GDM1 (cell line): ENCODE measurements at regions not wholly inside any gene's neighbourhood (a gene's known extent, or its start where the extent isn't known, plus 50 kb on each side); places are given as distances from the start of the nearest gene placed in this dataset.

Experiments used
- DNase-seq: peaks from one replicate; lab custom pipeline; 2025; lab: John Stamatoyannopoulos, UW

DNA sequence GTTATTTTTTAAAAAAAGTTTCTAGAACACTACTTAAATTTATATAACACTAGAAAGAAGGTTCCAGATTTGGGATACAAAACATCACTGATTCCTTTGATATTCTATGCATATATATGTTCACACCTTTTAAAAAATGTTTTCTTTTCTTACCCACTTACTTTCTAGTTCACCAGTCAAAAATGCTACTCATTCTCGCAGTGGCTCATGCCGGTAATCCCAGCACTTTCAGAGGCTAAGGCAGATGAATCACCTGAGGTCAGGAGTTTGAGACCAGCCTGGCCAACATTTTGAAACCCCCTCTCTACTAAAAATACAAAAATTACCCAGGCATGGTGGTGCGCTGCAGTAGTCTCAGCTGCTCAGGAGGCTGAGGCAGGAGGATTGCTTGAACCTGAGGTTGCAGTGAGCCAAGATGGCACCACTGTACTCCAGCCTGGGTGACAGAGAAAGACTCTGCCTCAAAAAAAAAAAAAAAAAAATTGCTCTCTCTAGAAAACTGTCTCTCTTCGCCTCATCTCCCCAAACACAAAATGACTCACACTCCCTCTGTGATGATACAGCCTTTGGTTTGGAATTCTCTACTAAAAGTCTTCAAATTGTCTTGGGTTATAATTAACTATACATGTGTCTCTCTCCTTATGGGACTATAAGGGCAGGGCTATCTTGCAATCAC is 52.6 kb upstream of the TGFBR2 start:
- DNase-seq = no peak

DNA sequence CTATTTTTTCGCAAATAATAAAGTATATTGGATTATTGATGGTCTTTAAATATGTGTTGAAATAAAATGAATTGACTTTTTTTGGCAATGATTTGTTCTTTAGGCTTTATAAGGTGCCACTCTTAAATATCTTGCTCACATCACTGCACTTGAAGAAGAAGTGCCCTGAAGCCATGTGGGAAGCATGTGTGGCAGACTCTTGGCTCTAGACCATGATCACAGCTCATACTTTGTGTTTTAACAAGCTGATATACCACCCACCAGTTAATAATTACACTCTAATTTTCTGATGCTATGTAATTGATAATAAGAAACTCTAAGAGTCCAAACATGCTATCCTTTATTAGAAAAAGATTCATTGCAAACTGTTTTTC is 52.1 kb upstream of the TGFBR2 start:
- no peak for DNase-seq

DNA sequence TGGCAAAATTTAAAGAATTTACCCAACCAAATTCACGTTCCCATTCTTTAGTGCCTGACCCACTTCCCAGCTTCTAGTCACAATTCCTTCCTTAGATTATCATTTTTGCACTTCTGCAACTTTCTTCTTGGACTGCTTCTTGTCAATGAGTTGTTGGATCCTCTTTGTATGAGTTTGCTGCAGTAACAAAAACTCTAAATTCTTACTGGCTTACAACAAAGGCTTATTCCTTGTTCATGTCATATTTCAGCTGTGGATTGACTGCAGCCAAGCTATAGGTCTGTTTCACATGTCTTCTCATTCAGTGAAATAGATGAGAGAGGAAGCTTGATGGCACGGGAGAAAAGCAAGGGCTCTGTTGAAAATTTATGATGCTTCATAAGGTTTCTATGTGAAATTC is 50.4 kb upstream of the TGFBR2 start:
- DNase-seq = no peak
